GM18909 (cell line): ENCODE measurements at regions not wholly inside any gene's neighbourhood (a gene's known extent, or its start where the extent isn't known, plus 50 kb on each side); places are given as distances from the start of the nearest gene placed in this dataset.

Source experiments
- ATAC-seq: cut with Tn5 transposase; IDR thresholded peaks from one replicate; pipeline ENCODE4 v1.9.1; 2021; ENCODE audit warnings: mild to moderate bottlenecking; ENCODE audit not compliant: unreplicated experiment, poor library complexity

GRCh38 chr12:132380641-132381040 lies 51.3 kb upstream of the GALNT9 start:
- ATAC-seq: no peak

GRCh38 chr12:132379996-132380395 lies 50.6 kb upstream of the GALNT9 start:
- no peak for ATAC-seq

GRCh38 chr12:132379576-132379975 lies 50.2 kb upstream of the GALNT9 start:
- no peak for ATAC-seq
